HG03175 (cell line): ENCODE measurements at regions not wholly inside any gene's neighbourhood (a gene's known extent, or its start where the extent isn't known, plus 50 kb on each side); places are given as distances from the start of the nearest gene placed in this dataset.
"Not testable (repeated sequence)": the region's sequence is repeated elsewhere in the genome, so short reads cannot be mapped to it uniquely, and the experiment has no call there.

Experiments
- ATAC-seq: cut with Tn5 transposase; IDR thresholded peaks from one replicate; pipeline ENCODE4 v1.9.1; 2021; ENCODE audit warnings: mild to moderate bottlenecking, moderate library complexity; ENCODE audit not compliant: unreplicated experiment

GRCh38 chr5:60020457-60020856 lies 126.9 kb upstream of the PDE4D start:
- no peak for ATAC-seq

- ATAC-seq, result not testable (repeated sequence)
These were observed 125.4 kb upstream of the PDE4D start for GRCh38 chr5:60018960-60019359.

DNA sequence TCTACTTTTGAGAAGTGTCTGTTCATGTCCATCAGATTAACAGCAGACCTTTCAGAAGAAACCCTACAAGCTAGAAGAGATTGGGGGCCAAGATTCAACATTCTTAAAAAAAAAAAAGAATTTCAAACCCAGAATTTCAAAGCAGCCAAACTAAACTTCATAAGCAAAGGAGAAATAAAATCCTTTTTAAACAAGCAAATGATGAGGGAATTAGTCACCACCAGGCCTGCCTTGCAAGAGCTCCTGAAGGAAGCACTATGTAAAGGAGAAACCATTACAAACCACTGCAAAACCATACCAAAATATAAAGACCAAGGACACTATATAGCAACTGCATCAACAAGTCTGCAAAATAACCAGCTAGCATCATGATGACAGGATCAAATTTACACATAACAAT lies 124.6 kb upstream of the PDE4D start:
- no peak for ATAC-seq

GRCh38 chr5:60014331-60014730 lies 120.8 kb upstream of the PDE4D start:
- no peak for ATAC-seq

GRCh38 chr5:60010853-60011252 lies 117.3 kb upstream of the PDE4D start:
- no peak for ATAC-seq

DNA sequence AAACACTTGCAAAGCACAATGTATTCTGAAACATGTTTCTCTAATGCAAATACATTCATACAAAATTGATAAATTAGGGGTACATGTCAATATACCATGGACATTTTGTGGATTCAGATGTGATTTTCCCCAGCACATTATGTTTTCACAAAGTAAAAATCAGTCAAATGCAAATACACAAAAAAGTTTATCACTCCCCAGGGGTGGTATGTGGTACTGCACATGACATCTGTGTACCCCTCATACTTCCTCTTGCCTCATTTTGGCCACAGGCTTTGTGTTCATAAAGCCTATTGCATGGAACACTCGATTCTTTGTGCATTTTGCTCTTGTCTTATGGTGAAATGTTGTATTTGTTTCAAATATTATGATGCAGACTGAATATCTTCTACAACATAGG lies 116.8 kb upstream of the PDE4D start:
- ATAC-seq, result no peak

DNA sequence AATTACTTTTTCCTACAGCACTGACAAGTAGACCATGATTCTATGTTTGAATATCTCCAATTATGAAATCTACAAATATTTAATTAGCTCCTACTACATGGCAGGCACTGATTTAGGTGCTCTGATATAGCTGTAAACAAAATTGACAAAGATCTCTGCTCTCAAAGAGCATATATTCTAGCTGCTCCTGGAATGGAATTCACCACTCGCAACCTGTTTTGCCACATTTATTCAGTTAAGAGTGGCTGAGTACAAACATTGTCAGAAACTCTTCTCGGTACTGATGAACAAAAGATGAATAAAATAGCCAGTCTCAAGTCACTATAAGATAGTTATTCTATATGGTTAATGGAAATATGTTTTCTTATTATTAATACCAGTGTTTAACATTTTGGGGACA lies 114.2 kb upstream of the PDE4D start:
- ATAC-seq, result no peak

DNA sequence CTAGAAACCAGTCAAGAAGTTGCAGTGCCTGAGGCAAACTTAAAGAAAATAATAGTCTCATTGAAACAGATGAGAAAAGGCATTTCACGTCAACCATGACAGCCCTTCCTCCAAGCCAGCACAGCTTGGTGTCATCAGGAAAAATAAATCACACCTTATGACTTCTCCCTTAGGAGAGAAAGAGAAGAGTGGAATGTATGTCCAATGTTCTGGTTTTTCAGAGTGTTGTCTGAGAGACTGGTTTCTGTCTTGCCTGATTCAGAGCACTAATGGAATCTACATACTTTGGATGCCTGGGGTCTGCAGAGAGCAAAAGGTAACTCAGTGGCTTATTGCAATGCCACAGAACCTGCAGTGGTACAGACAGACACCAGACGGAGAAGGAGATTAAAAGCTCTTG lies 105.5 kb upstream of the PDE4D start:
- no peak for ATAC-seq

DNA sequence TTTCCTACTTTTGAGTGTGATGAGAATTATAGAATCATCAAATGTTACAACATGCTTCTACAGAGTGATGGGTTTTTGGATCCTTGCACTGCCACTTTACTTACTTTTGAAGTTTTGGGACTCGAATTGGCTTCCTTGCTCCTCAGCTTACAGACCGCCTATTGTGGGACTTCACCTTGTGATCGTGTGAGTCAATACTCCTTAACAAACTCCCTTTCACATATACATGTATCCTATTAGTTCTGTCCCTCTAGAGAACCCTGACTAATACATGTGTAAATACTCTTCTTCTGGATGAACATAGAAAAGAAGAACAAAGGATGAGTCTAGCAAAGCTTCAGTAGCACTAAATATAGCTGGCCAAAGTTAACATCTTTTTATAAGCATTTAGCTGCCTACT lies 98.7 kb upstream of the PDE4D start:
- ATAC-seq, result no peak

GRCh38 chr5:59988396-59988795 lies 94.9 kb upstream of the PDE4D start:
- no peak for ATAC-seq

- no peak for ATAC-seq
These were observed 82.8 kb upstream of the PDE4D start for GRCh38 chr5:59976342-59976741.

GRCh38 chr5:59972043-59972442 lies 78.5 kb upstream of the PDE4D start:
- ATAC-seq, result no peak

- no peak for ATAC-seq
These were observed 65.8 kb upstream of the PDE4D start for GRCh38 chr5:59959330-59959729.

DNA sequence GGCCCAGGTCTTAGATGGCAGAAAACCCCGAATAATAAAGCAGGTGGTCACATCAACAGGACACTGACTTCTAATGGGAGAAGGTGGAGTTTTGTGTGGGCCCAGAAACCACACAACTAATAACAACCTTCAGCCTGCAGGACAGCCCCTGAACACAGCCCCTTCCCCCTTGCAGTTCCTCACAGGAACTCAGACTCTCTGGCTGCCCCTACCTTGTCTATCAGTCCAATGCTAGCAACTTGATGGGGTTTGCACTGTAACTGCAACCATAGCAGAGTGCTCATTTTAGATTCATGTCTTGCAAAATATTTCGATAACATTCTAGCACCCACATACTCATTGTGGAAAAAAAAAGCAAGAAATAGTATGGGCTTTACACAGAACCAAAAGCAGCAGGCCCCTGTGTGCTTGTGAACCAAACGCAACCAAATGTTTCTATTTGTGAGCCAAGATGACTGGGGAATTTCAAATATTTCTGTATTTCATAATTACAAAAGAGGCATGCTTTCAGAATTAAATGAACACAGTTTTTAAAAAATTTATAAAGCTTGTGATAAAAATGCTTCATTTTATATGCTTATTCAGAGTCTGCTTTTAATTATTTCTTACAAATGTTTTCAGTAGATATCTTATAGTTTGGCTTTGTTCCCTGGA lies 62.7 kb upstream of the PDE4D start:
- ATAC-seq, result no peak

- no peak for ATAC-seq
These were observed 61.7 kb upstream of the PDE4D start for GRCh38 chr5:59955241-59955640.

DNA sequence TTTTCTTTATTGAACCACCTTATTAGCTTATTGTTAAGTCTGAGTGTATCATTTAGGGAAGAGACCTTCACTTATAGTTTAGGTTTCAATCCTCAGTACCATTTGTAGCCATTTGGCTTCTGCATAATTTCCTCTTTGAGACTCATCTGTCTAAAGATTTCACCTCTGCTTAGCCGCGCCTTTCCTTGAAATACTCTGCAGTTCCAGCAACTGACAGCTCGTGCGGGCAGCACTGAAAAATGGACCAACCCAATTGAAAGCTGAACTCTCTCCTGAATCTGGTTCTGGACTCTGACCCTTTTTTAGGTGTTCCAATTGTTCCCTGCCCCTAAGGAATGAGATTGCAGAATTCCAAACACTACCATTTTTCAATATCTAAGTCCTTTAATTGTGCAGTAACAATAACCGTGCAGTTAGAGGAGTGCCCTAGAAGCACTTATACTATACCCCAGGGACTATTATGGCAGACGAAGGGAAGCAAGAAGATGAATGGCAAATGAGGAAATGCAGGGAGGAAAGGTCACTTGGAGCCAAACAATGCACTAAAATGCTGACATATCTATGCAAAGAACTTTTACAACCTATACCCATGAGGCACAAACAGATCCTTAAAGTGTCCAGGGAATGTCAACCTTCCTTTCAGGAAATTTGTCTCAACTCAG lies 50.1 kb upstream of the PDE4D start:
- no peak for ATAC-seq
